ENCODE measurements at regions not wholly inside any gene's neighbourhood (a gene's known extent, or its start where the extent isn't known, plus 50 kb on each side); places are given as distances from the start of the nearest gene placed in this dataset.

DNA sequence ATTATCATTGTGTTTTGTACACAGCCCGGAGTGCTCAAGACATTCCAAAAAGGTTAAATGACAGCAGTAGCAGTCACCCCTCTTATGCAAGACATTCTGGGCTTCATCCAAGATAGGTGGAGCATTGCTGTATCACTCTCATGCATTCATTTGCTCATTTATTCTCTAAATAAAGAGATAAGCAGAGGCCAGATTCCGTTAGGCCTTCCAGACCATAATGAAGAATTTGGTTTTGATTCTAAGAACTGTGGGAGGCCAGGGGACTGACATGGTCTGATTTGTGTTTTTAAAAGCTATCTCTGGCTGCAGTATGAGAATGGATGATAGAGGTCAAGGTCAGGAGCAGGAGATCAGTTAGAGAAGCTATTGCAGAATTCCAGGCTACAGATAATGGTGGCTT is 145.8 kb downstream of the KCNRG start:
- Histone ChIP-seq H3K4me3 (no peak overlapping the region), H3K9me3 (no peaks in the 10 kb centered on the region), H3K27ac (no peak overlapping the region), H3K36me3 (no peaks in the 10 kb centered on the region), H3K27me3 (no peaks in the 10 kb centered on the region), H3K4me1 (peaks cover 0 to 25% (median 0%) of the 10 kb centered on the region in 12 donors)
- no peak for DNase-seq
- intact Hi-C loops (cut with DNase I) = loop anchor here in 1 of 10 donors (10.0 kb wide), 1 partner anchor 644 kb away; no protein-coding TSS in a partner anchor
- ATAC-seq = peak in 2 of 4 donors; percentile 46 to 63
- WGBS, 4 donors = 50 to 52% (median 51%) methylated on average over 2 of the region's 2 CpGs
- TF ChIP-seq POLR2A (IDR thresholded peaks at IDR 0.05) = no peak
- TF ChIP-seq, protein P1, sequence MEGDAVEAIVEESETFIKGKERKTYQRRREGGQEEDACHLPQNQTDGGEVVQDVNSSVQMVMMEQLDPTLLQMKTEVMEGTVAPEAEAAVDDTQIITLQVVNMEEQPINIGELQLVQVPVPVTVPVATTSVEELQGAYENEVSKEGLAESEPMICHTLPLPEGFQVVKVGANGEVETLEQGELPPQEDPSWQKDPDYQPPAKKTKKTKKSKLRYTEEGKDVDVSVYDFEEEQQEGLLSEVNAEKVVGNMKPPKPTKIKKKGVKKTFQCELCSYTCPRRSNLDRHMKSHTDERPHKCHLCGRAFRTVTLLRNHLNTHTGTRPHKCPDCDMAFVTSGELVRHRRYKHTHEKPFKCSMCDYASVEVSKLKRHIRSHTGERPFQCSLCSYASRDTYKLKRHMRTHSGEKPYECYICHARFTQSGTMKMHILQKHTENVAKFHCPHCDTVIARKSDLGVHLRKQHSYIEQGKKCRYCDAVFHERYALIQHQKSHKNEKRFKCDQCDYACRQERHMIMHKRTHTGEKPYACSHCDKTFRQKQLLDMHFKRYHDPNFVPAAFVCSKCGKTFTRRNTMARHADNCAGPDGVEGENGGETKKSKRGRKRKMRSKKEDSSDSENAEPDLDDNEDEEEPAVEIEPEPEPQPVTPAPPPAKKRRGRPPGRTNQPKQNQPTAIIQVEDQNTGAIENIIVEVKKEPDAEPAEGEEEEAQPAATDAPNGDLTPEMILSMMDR (IDR thresholded peaks at IDR 0.05) = no peak

DNA sequence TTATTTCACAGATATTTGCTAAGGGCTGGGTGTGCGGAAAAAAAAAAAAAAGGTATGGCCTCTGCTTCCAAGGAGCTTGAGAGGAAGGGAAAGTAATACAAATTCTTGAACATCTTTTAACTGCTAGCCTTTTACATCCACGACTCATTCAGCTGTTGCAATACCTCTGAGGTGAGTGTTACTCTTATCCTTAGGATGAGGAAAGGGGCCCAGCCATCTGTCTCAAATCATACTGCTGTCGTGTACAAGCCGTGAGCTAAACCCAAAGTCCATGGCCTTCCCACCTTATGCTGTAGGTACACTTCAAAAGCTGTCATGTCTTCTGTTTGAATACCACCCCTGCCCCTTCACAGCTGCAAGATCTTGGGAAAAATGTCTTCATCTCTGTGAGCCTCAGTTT is 146.8 kb downstream of the KCNRG start:
- ATAC-seq (no peak), DNase-seq (no peak)
- WGBS, 4 donors = 87 to 96% (median 91%) methylated on average over 4 of the region's 4 CpGs
- H3K36me3 ChIP-seq = no peaks in the 10 kb centered on the region
- H3K4me3 ChIP-seq = no peak overlapping the region
- no peaks in the 10 kb centered on the region for H3K9me3 ChIP-seq
- TF ChIP-seq POLR2A (IDR thresholded peaks at IDR 0.05) = no peak
- TF ChIP-seq, protein P1 (IDR thresholded peaks at IDR 0.05) = no peak
- intact Hi-C loops (cut with DNase I) = loop anchor here in 1 of 10 donors (10.0 kb wide), 1 partner anchor 643 kb away; no protein-coding TSS in a partner anchor
- H3K4me1 ChIP-seq = peaks cover 0 to 25% (median 0%) of the 10 kb centered on the region in 12 donors
- no peaks in the 10 kb centered on the region for H3K27me3 ChIP-seq
- H3K27ac ChIP-seq = no peak overlapping the region

GRCh38 chr13:50162567-50162966 is 147.3 kb downstream of the KCNRG start:
- intact Hi-C loops (cut with DNase I) = loop anchor here in 1 of 10 donors (10.0 kb wide), 1 partner anchor 642 kb away; no protein-coding TSS in a partner anchor
- no peak for ATAC-seq

GRCh38 chr13:50167224-50167947 is 152.1 kb downstream of the KCNRG start:
- Histone ChIP-seq H3K4me1 (peaks cover 0 to 4% (median 0%) of the 10 kb centered on the region in 12 donors), H3K4me3 (no peak overlapping the region), H3K36me3 (no peaks in the 10 kb centered on the region), H3K27me3 (no peaks in the 10 kb centered on the region), H3K9me3 (no peaks in the 10 kb centered on the region), H3K27ac (no peak overlapping the region)
- WGBS, 4 donors = 85 to 94% (median 89%) methylated on average over 2 of the region's 2 CpGs
- intact Hi-C loops (cut with DNase I) = loop anchor here in 2 of 10 donors (5.0 to 10.0 kb wide), 2 partner anchors 635 to 637 kb away; no protein-coding TSS in a partner anchor
- no peak for TF ChIP-seq POLR2A (IDR thresholded peaks at IDR 0.05)
- TF ChIP-seq, protein P1 (IDR thresholded peaks at IDR 0.05) = no peak
- DNase-seq = no peak
- no peak for ATAC-seq

More at GRCh38 chr13:50162567-50162966, 147.3 kb downstream of the KCNRG start:
- no peak for DNase-seq
- Histone ChIP-seq H3K36me3 (no peaks in the 10 kb centered on the region), H3K4me3 (no peak overlapping the region), H3K4me1 (peaks cover 0 to 25% (median 0%) of the 10 kb centered on the region in 12 donors), H3K27me3 (no peaks in the 10 kb centered on the region), H3K9me3 (no peaks in the 10 kb centered on the region), H3K27ac (no peak overlapping the region)
- TF ChIP-seq, protein P1 (IDR thresholded peaks at IDR 0.05) = no peak
- WGBS, 4 donors = 70 to 79% (median 75%) methylated on average over 2 of the region's 2 CpGs

Data from heart left ventricle (tissue), 16 donors.